22Rv1 (cell line): ENCODE measurements at regions not wholly inside any gene's neighbourhood (a gene's known extent, or its start where the extent isn't known, plus 50 kb on each side); places are given as distances from the start of the nearest gene placed in this dataset.

Experiments used
- H3K27ac ChIP-seq: fragments of 450-650 bp; 2 replicates; pipeline ENCODE4 v1.5.1; 2017
- ZFX ChIP-seq: fragments of 450-650 bp; IDR thresholded peaks from 2 replicates; pipeline ENCODE4 v1.6.1; 2017; ENCODE audit warnings: antibody characterized with exemption, borderline replicate concordance
- TF ChIP-seq, protein P1 (sequence below): fragments of 450-650 bp; IDR thresholded peaks from 2 replicates; pipeline ENCODE4 v1.5.1; 2017; ENCODE audit warnings: mild to moderate bottlenecking

- TF ChIP-seq, protein P1, sequence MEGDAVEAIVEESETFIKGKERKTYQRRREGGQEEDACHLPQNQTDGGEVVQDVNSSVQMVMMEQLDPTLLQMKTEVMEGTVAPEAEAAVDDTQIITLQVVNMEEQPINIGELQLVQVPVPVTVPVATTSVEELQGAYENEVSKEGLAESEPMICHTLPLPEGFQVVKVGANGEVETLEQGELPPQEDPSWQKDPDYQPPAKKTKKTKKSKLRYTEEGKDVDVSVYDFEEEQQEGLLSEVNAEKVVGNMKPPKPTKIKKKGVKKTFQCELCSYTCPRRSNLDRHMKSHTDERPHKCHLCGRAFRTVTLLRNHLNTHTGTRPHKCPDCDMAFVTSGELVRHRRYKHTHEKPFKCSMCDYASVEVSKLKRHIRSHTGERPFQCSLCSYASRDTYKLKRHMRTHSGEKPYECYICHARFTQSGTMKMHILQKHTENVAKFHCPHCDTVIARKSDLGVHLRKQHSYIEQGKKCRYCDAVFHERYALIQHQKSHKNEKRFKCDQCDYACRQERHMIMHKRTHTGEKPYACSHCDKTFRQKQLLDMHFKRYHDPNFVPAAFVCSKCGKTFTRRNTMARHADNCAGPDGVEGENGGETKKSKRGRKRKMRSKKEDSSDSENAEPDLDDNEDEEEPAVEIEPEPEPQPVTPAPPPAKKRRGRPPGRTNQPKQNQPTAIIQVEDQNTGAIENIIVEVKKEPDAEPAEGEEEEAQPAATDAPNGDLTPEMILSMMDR, result no peak
- no peak for TF ChIP-seq ZFX
- H3K27ac ChIP-seq, result no peak overlapping the region
Measured at GRCh38 chr5:174801798-174802197, 77.4 kb downstream of the MSX2 start.

GRCh38 chr5:174800435-174800834, 76.1 kb downstream of the MSX2 start:
- no peak for TF ChIP-seq ZFX
- TF ChIP-seq, protein P1, result no peak
- no peak overlapping the region for H3K27ac ChIP-seq

DNA sequence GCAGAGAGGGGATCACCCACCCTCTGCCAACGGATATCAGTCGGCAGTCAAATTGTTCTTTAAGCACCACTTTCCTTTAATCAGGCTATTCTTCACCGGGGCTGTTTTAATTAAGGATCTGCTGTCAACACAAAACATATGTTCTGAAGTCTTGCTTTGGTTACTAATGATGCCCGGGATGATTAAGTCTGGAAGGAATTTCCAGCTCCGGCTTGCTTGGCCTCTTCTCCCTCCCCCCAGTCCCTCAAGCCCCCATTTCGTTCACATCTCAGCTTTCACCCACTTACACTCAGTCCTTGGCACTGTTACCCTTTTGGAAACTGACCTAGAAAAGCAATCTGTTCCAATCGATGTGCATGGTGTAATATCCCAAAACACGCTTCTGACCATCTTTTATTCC, 74.7 kb downstream of the MSX2 start:
- no peak overlapping the region for H3K27ac ChIP-seq
- TF ChIP-seq, protein P1, result no peak
- no peak for TF ChIP-seq ZFX

DNA sequence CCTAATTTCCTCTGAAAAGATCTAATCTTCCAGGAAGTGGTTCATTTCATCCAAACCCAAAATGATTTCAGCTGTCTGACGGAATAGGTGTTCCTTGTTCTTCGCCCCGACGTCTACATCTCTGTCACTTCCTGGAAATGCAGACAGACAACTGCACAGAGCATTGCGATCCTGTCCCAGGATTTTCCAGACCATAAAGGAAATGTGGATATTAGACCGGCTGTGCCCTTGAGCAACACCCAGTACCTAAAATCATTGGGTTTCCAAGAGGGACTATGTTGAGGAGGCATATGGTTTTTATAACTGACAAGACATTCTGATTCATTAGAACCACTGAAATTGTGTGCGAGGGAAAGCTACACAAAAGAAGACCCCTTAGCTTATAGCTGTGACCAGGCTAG, 74.2 kb downstream of the MSX2 start:
- H3K27ac ChIP-seq, result no peak overlapping the region
- TF ChIP-seq, protein P1, result no peak
- no peak for TF ChIP-seq ZFX

- TF ChIP-seq ZFX, result no peak
- TF ChIP-seq, protein P1, result no peak
- no peak overlapping the region for H3K27ac ChIP-seq
Measured at GRCh38 chr5:174796711-174797192, 72.4 kb downstream of the MSX2 start.

- H3K27ac ChIP-seq, result no peak overlapping the region
- TF ChIP-seq, protein P1, result no peak
- TF ChIP-seq ZFX, result no peak
Measured at GRCh38 chr5:174794931-174795672, 70.7 kb downstream of the MSX2 start.

DNA sequence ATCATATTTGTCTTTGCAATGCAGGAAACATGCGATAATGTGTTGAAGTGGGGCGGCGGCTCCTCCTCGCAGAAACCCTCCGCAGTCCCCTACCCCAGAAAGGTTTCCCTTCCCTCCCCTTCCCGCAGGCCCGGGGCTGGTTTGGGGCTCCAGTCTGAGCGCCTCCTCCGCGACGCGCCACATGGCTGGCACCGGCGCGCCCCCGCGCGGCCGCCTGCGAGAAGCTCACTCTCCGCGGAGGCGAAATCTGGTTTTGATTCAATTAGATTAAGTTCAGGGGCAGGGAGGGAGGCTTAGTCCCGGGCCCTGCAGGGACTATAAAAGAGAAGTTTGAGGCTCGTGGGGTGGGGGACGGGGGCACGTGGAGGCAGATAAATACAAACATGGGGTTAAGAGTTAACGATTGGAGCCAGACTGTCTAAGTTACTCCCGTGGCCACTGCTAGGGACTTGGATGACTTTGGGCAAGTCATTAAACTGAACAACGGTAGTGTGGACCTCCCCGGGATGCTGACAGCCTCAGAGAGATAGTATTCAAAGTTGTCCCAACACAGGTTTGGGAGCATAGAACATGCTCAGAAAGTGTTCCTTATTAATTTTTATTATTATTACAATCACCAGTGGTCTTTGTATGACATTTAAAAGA, 69.4 kb downstream of the MSX2 start:
- no peak overlapping the region for H3K27ac ChIP-seq
- no peak for TF ChIP-seq ZFX
- TF ChIP-seq, protein P1, result peak; percentile 97
